GM13976 (cell line): ENCODE measurements at regions not wholly inside any gene's neighbourhood (a gene's known extent, or its start where the extent isn't known, plus 50 kb on each side); places are given as distances from the start of the nearest gene placed in this dataset.

Source experiments
- DNase-seq: peaks from one replicate; pipeline ENCODE4 v3.0.0; 2012; ENCODE audit warnings: low spot score
- in situ Hi-C: fragments of 300-500 bp; cut with MboI; formaldehyde crosslinking; loops from one replicate; pipeline ENCODE4 v1.12.0; 2022; ENCODE audit warnings: low sequenced_read_pairs, mixed read lengths, inconsistent platforms; ENCODE audit not compliant: unreplicated experiment
- TF ChIP-seq, protein P1 (sequence below): IDR thresholded peaks from 2 replicates; pipeline ENCODE4 v1.5.1; 2012; ENCODE audit warnings: borderline replicate concordance, mild to moderate bottlenecking; ENCODE audit not compliant: insufficient read depth; ENCODE audit errors: extremely low read depth, missing control alignments, control extremely low read depth

GRCh38 chr9:19946441-19947109 lies 157.7 kb upstream of the SLC24A2 start:
- TF ChIP-seq, protein P1, sequence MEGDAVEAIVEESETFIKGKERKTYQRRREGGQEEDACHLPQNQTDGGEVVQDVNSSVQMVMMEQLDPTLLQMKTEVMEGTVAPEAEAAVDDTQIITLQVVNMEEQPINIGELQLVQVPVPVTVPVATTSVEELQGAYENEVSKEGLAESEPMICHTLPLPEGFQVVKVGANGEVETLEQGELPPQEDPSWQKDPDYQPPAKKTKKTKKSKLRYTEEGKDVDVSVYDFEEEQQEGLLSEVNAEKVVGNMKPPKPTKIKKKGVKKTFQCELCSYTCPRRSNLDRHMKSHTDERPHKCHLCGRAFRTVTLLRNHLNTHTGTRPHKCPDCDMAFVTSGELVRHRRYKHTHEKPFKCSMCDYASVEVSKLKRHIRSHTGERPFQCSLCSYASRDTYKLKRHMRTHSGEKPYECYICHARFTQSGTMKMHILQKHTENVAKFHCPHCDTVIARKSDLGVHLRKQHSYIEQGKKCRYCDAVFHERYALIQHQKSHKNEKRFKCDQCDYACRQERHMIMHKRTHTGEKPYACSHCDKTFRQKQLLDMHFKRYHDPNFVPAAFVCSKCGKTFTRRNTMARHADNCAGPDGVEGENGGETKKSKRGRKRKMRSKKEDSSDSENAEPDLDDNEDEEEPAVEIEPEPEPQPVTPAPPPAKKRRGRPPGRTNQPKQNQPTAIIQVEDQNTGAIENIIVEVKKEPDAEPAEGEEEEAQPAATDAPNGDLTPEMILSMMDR: peak; percentile 26
- no peak for DNase-seq
- in situ Hi-C loops: loop anchor here (25.0 kb wide), 2 partner anchors 991 to 1166 kb away; no protein-coding TSS in a partner anchor

DNA sequence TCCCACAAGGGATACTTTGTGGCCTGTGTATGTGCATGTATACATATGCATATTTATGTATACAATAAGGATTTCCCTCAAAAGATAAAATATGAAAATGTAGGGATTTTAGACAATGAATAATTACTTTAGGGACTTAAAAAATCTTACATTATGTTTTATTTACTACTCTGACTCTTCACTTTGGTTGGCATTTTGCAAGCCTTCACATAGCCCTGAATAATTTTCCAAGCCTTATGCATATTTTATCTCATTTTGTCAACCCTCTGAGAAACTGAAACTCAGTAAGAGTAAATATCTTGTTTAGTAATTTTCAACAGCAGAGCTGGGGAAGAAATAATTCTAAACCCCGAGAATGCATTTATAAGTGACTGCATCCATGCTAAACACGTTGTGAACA lies 153.0 kb upstream of the SLC24A2 start:
- in situ Hi-C loops: loop anchor here (25.0 kb wide), 2 partner anchors 995 to 1170 kb away; no protein-coding TSS in a partner anchor
- DNase-seq: no peak
- TF ChIP-seq, protein P1: no peak

DNA sequence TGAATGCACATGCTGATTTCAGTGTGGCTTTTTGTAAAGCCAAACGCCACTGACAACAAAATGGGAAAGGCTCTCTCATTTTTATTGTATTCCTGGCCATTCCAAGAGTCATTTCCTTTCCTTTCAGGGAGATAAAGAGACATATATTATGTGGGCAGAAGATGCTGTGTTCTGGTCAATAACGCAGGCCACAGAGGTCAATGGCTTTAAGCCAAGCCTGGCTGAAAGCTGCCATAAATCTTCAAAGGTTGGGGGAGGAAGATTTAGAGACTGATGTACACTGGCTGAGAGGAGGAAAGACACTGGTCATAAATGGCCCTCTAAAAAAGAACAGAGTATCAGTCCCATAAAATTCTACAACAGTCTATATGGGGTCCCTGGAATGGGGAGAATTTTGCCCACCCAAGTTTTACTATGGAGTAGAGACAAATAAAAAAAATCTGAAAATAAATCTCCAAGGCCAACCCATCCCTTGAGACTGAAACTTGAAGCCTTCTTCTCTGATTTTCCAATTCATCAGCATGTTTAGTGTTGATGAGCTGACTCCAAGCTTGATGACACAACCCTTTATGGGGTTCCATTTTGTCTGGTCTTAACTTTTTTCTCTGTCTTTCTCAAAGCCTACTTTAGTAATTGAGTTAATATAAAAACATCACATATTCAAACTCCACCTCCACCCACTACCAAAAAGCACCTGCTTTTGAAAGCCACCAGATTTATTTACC lies 152.1 kb upstream of the SLC24A2 start:
- in situ Hi-C loops: loop anchor here (25.0 kb wide), 2 partner anchors 996 to 1171 kb away; no protein-coding TSS in a partner anchor
- TF ChIP-seq, protein P1: no peak
- DNase-seq: no peak

DNA sequence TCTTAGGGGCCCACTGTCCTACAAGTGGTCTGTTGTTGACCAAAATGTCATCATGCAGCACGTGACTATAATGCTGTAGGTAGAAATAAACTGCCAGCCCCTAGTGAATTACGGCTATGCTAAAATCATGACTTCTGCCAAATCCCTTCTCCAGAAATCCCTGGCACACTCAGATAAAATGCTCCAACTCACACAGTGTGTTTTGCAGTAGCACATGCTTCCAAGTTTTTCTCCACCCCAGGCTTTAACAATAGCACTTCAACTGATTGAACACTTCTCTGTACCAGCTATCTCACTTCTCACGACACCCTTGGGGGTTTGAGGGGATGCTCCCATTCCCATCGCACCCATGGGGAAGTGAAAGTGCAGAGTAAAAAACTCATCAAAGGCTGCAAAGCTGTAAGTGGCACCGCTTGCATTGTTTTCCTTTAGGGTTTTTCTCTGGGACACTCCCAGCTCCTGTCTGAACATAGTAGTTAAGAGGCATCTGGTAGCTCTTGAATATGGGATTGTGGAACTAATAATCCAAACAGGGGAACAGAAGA lies 151.0 kb upstream of the SLC24A2 start:
- no peak for DNase-seq
- in situ Hi-C loops: loop anchor here (10.0 to 25.0 kb wide), 3 partner anchors 415 to 1172 kb away; no protein-coding TSS in a partner anchor
- TF ChIP-seq, protein P1: no peak

DNA sequence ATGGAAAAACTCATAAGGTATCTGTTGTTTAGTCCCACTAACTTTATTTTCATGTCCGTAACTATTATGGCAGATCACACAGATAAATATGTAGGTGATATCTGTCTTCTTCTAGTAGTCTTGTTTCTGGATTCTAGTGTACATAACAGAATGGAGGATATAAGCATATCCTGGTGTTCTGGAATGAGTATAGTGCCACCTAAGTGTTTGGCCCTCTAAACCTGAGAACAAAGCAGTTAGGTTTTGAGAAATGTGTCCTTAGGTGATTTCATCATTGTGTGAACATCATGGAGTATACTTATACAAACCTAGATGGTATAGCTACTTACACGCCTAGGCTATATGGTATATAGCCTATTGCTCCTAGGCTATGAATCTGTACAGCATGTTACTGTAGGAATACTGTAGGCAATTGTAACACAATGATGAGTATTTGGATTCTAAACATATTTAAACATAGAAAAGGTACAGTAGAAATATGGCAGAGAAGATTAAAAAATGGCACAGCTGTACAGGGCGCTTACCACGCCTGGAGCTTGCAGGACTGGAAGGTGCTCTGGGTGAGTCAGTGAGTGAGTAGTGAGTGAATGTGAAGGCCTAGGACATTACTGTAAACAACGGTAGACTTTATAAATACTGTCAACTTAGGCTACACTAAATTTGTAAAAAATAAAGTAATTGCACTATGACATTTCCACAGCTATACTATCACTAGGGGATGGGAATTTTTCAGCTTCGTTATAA lies 150.3 kb upstream of the SLC24A2 start:
- in situ Hi-C loops: loop anchor here (10.0 to 25.0 kb wide), 3 partner anchors 416 to 1173 kb away; no protein-coding TSS in a partner anchor
- DNase-seq: no peak
- TF ChIP-seq, protein P1: no peak

DNA sequence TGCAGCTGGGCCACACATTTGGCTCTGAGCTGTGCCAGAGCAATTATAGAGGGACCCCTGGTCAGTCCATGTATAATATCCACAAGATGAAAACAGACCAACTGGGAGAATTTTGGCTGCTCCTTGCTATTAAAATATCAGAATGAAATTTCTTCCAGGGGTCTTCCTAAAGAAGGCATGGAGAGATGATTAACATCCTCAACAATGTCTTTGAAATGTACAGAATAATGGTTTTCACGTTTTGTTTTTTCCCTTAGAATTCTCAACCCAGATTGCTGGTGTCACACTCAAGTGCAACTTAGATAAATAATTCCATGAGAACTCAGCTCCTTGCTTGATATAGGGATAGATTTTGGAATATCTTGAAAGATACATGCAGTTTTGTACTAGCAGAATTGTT lies 148.3 kb upstream of the SLC24A2 start:
- in situ Hi-C loops: loop anchor here (10.0 to 25.0 kb wide), 3 partner anchors 418 to 1175 kb away; no protein-coding TSS in a partner anchor
- TF ChIP-seq, protein P1: no peak
- DNase-seq: no peak
